Body of pancreas (tissue), 4 donors: ENCODE measurements at regions not wholly inside any gene's neighbourhood (a gene's known extent, or its start where the extent isn't known, plus 50 kb on each side); places are given as distances from the start of the nearest gene placed in this dataset.

Source experiments
- CTCF ChIP-seq, 7 experiments: fragments of 450-650 bp in 4 of 7; fragments of 200-600 bp in 3 of 7; sonication (generic) in 3 of 7; IDR thresholded peaks; one replicate each; pipeline ENCODE4 v1.5.1; 2016 to 2019; ENCODE audit warnings: antibody characterized with exemption in 7 of 7
- POLR2A ChIP-seq, 3 donors: fragments of 450-650 bp; IDR thresholded peaks; one replicate each; pipeline ENCODE4 v1.6.1; 2016; ENCODE audit warnings: antibody characterized with exemption in 3 of 3, mild to moderate bottlenecking in 2 of 3

DNA sequence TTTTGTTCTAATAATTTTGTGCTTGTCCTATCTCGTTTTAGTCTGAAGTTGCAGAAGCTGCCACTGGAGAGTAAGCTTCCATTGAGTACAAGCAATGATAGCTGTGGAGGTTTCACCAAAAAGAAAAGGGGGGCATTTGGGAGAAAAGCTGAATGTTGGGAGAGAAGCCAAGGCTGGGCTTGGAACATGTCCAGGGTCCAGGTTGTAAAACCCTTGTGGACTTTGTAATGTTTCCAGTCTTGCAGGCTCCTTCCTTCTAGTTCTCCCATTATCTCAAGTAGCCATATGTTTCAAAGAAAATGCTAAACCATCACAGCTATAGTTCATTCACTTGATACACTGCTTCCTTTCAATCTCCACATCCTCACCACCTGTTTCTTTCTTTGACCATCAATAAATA lies 880.2 kb downstream of the NLGN4Y start:
- TF ChIP-seq CTCF (IDR thresholded peaks at IDR 0.05), result no peak
- no peak for TF ChIP-seq POLR2A (IDR thresholded peaks at IDR 0.05)
